ENCODE measurements at regions not wholly inside any gene's neighbourhood (a gene's known extent, or its start where the extent isn't known, plus 50 kb on each side); places are given as distances from the start of the nearest gene placed in this dataset.

GRCh38 chr1:98458511-98459485, 202.7 kb upstream of the SNX7 start:
- H3K9ac ChIP-seq (ENCODE audit: low read length), result no peak overlapping the region
- H3K4me1 ChIP-seq (ENCODE audit: control insufficient read depth, insufficient read depth, low read length), result peaks cover 13% of the 10 kb centered on the region
- no peak overlapping the region for H3K27ac ChIP-seq (ENCODE audit: low read depth, low read length)
- no peak overlapping the region for H3K4me3 ChIP-seq (ENCODE audit: low read depth, low read length)
- H3K36me3 ChIP-seq (ENCODE audit: control insufficient read depth, insufficient read depth, low read length), result no peaks in the 10 kb centered on the region
- H3K27me3 ChIP-seq (ENCODE audit: control insufficient read depth, insufficient read depth, low read length), result no peaks in the 10 kb centered on the region
- H3K9me3 ChIP-seq (ENCODE audit: control insufficient read depth, insufficient read depth, low read depth, low read length), result no peaks in the 10 kb centered on the region

DNA sequence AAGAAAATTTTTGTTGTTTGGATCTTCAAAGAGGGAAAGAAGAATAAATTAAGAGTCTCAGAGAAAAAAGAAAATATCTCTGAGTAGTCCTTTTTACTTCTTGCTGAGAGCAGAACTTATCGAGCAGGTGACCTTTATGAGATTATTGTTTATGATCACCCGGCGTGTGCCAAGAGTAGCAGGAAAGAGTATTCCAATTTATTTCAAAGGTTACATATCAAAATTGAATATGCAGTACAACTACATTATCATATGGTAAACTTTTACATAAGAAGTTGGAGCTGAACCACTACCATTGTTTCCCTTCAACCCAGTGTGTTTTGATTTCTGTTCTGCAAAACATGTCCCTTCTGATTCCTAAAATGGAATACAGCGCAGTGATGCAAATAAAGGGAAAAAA, 204.3 kb upstream of the SNX7 start:
- no peaks in the 10 kb centered on the region for H3K9me3 ChIP-seq (ENCODE audit: control insufficient read depth, insufficient read depth, low read depth, low read length)
- H3K36me3 ChIP-seq (ENCODE audit: control insufficient read depth, insufficient read depth, low read length), result no peaks in the 10 kb centered on the region
- no peak overlapping the region for H3K4me3 ChIP-seq (ENCODE audit: low read depth, low read length)
- H3K27ac ChIP-seq (ENCODE audit: low read depth, low read length), result no peak overlapping the region
- H3K9ac ChIP-seq (ENCODE audit: low read length), result no peak overlapping the region
- no peaks in the 10 kb centered on the region for H3K27me3 ChIP-seq (ENCODE audit: control insufficient read depth, insufficient read depth, low read length)
- H3K4me1 ChIP-seq (ENCODE audit: control insufficient read depth, insufficient read depth, low read length), result peaks cover 13% of the 10 kb centered on the region

DNA sequence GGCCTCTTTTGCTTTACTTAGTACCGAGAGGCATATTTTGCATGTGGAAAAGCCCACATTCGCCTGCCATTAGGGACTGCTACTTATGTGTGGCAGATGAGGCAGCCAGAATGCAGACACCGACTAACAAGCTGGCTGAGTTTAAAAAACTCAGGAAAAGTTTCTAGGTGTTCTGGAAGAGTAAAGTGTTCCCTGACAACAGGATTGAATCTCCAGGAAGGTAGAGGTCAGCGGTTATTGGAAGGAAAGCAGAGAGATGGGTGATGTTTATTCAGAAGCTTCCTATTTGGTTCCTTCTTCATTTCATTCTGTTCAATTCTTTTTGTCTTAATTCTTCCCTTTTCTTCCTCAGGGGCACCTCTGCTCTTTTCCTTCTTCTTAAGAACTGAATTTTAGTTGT, 206.9 kb upstream of the SNX7 start:
- H3K27ac ChIP-seq (ENCODE audit: low read depth, low read length), result no peak overlapping the region

GRCh38 chr1:98453066-98453465, 208.5 kb upstream of the SNX7 start:
- no peak overlapping the region for H3K27ac ChIP-seq (ENCODE audit: low read depth, low read length)
- H3K4me1 ChIP-seq (ENCODE audit: control insufficient read depth, insufficient read depth, low read length), result peaks cover 5% of the 10 kb centered on the region; the same call in 1 of the 2 replicates
- H3K9me3 ChIP-seq (ENCODE audit: control insufficient read depth, insufficient read depth, low read depth, low read length), result no peaks in the 10 kb centered on the region
- H3K27me3 ChIP-seq (ENCODE audit: control insufficient read depth, insufficient read depth, low read length), result no peaks in the 10 kb centered on the region
- no peaks in the 10 kb centered on the region for H3K36me3 ChIP-seq (ENCODE audit: control insufficient read depth, insufficient read depth, low read length)
- H3K9ac ChIP-seq (ENCODE audit: low read length), result no peak overlapping the region
- no peak overlapping the region for H3K4me3 ChIP-seq (ENCODE audit: low read depth, low read length)

More for the DNA sequence above, 206.9 kb upstream of the SNX7 start:
- H3K4me1 ChIP-seq (ENCODE audit: control insufficient read depth, insufficient read depth, low read length), result peaks cover 16% of the 10 kb centered on the region
- no peak overlapping the region for H3K9ac ChIP-seq (ENCODE audit: low read length)
- H3K9me3 ChIP-seq (ENCODE audit: control insufficient read depth, insufficient read depth, low read depth, low read length), result no peaks in the 10 kb centered on the region
- no peaks in the 10 kb centered on the region for H3K36me3 ChIP-seq (ENCODE audit: control insufficient read depth, insufficient read depth, low read length)
- H3K27me3 ChIP-seq (ENCODE audit: control insufficient read depth, insufficient read depth, low read length), result no peaks in the 10 kb centered on the region
- no peak overlapping the region for H3K4me3 ChIP-seq (ENCODE audit: low read depth, low read length)

- H3K9me3 ChIP-seq (ENCODE audit: control insufficient read depth, insufficient read depth, low read depth, low read length), result no peaks in the 10 kb centered on the region
- H3K4me3 ChIP-seq (ENCODE audit: low read depth, low read length), result no peak overlapping the region
- no peak overlapping the region for H3K27ac ChIP-seq (ENCODE audit: low read depth, low read length)
- H3K9ac ChIP-seq (ENCODE audit: low read length), result no peak overlapping the region
- H3K27me3 ChIP-seq (ENCODE audit: control insufficient read depth, insufficient read depth, low read length), result no peaks in the 10 kb centered on the region
- H3K36me3 ChIP-seq (ENCODE audit: control insufficient read depth, insufficient read depth, low read length), result no peaks in the 10 kb centered on the region
- H3K4me1 ChIP-seq (ENCODE audit: control insufficient read depth, insufficient read depth, low read length), result peaks cover 3% of the 10 kb centered on the region; the same call in 1 of the 2 replicates
Measured at GRCh38 chr1:98452162-98452561, 209.4 kb upstream of the SNX7 start.

- Histone ChIP-seq H3K27me3 (ENCODE audit: control insufficient read depth, insufficient read depth, low read length) (no peaks in the 10 kb centered on the region), H3K36me3 (ENCODE audit: control insufficient read depth, insufficient read depth, low read length) (no peaks in the 10 kb centered on the region), H3K4me3 (ENCODE audit: low read depth, low read length) (no peak overlapping the region), H3K9me3 (ENCODE audit: control insufficient read depth, insufficient read depth, low read depth, low read length) (no peaks in the 10 kb centered on the region), H3K4me1 (ENCODE audit: control insufficient read depth, insufficient read depth, low read length) (no peaks in the 10 kb centered on the region), H3K9ac (ENCODE audit: low read length) (no peak overlapping the region), H3K27ac (ENCODE audit: low read depth, low read length) (no peak overlapping the region)
Measured at GRCh38 chr1:98441281-98441680, 220.2 kb upstream of the SNX7 start.

GRCh38 chr1:98439471-98439870, 222.1 kb upstream of the SNX7 start:
- H3K27me3 ChIP-seq (ENCODE audit: control insufficient read depth, insufficient read depth, low read length), result no peaks in the 10 kb centered on the region
- no peak overlapping the region for H3K4me3 ChIP-seq (ENCODE audit: low read depth, low read length)
- H3K9ac ChIP-seq (ENCODE audit: low read length), result no peak overlapping the region
- H3K36me3 ChIP-seq (ENCODE audit: control insufficient read depth, insufficient read depth, low read length), result no peaks in the 10 kb centered on the region
- H3K4me1 ChIP-seq (ENCODE audit: control insufficient read depth, insufficient read depth, low read length), result no peaks in the 10 kb centered on the region
- H3K27ac ChIP-seq (ENCODE audit: low read depth, low read length), result no peak overlapping the region
- no peaks in the 10 kb centered on the region for H3K9me3 ChIP-seq (ENCODE audit: control insufficient read depth, insufficient read depth, low read depth, low read length)

- H3K4me1 ChIP-seq (ENCODE audit: control insufficient read depth, insufficient read depth, low read length), result no peaks in the 10 kb centered on the region
- H3K36me3 ChIP-seq (ENCODE audit: control insufficient read depth, insufficient read depth, low read length), result no peaks in the 10 kb centered on the region
- no peaks in the 10 kb centered on the region for H3K27me3 ChIP-seq (ENCODE audit: control insufficient read depth, insufficient read depth, low read length)
- no peak overlapping the region for H3K9ac ChIP-seq (ENCODE audit: low read length)
- H3K9me3 ChIP-seq (ENCODE audit: control insufficient read depth, insufficient read depth, low read depth, low read length), result no peaks in the 10 kb centered on the region
- no peak overlapping the region for H3K27ac ChIP-seq (ENCODE audit: low read depth, low read length)
- H3K4me3 ChIP-seq (ENCODE audit: low read depth, low read length), result no peak overlapping the region
Measured at GRCh38 chr1:98437540-98437939, 224.0 kb upstream of the SNX7 start.

DNA sequence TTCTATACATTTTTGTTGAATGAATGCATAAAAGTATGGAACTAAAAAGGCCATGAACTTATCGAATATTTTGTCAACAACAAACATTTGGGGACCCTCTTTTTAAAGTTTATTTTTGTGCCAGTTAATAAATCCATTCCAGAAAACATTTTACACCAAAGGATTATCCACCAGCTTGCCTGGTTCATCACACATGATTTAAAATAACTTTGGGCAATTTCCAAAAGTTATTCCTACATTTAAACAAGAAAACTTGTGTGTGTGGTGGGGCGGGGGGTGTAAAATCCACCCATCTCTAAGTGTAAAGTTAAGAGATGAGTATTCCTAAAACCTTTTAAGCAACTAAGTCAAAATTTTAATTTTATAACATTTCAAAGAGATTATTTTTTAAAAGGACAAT, 224.5 kb upstream of the SNX7 start:
- Histone ChIP-seq H3K27me3 (ENCODE audit: control insufficient read depth, insufficient read depth, low read length) (no peaks in the 10 kb centered on the region), H3K4me1 (ENCODE audit: control insufficient read depth, insufficient read depth, low read length) (no peaks in the 10 kb centered on the region), H3K36me3 (ENCODE audit: control insufficient read depth, insufficient read depth, low read length) (no peaks in the 10 kb centered on the region), H3K9ac (ENCODE audit: low read length) (no peak overlapping the region), H3K27ac (ENCODE audit: low read depth, low read length) (no peak overlapping the region), H3K9me3 (ENCODE audit: control insufficient read depth, insufficient read depth, low read depth, low read length) (no peaks in the 10 kb centered on the region), H3K4me3 (ENCODE audit: low read depth, low read length) (no peak overlapping the region)

DNA sequence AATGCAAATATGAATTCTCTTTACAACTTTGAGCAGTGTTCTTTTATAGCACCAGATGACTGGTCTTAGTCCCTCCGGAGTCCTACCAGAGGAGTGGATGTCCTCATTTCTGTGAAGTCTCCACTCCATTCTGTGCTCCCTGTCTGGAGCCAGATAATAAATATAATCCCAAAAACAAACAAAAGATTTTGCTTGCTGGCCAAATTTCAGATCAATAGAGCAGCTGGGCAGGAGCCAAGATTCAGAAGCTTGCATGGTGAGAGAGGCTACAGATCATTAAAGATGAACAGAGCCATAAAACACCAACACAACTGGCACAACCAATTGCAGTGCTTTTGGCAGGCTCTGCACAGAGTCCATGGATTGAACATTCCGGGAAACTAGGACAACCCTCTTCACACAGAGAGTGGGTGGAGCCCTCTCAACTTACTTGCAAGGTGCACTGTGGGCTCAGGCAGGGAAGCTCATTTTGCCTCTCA, 231.5 kb upstream of the SNX7 start:
- Histone ChIP-seq H3K9ac (ENCODE audit: low read length) (no peak overlapping the region), H3K9me3 (ENCODE audit: control insufficient read depth, insufficient read depth, low read depth, low read length) (no peaks in the 10 kb centered on the region), H3K27me3 (ENCODE audit: control insufficient read depth, insufficient read depth, low read length) (no peaks in the 10 kb centered on the region), H3K27ac (ENCODE audit: low read depth, low read length) (no peak overlapping the region), H3K4me3 (ENCODE audit: low read depth, low read length) (no peak overlapping the region), H3K4me1 (ENCODE audit: control insufficient read depth, insufficient read depth, low read length) (no peaks in the 10 kb centered on the region), H3K36me3 (ENCODE audit: control insufficient read depth, insufficient read depth, low read length) (no peaks in the 10 kb centered on the region)

DNA sequence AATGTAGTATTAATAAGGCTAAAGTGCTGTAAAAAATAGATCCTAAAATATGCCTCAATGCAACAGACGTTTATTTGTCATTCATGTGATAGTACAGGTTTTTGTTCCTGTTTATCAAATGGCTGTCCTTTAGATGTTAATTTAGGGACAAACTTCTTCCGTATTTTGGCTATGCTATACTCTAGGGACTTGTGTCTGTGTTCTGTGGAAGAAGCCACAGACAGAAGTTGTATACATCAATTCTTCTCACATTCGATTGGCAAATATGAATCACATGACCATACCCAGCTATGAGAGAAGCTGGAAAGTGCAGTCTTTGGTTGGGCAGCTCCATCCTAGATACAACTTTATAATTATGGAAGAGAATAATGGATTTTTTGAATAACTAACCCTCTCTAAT, 232.7 kb upstream of the SNX7 start:
- H3K36me3 ChIP-seq (ENCODE audit: control insufficient read depth, insufficient read depth, low read length), result no peaks in the 10 kb centered on the region
- no peaks in the 10 kb centered on the region for H3K4me1 ChIP-seq (ENCODE audit: control insufficient read depth, insufficient read depth, low read length)
- no peaks in the 10 kb centered on the region for H3K27me3 ChIP-seq (ENCODE audit: control insufficient read depth, insufficient read depth, low read length)
- no peak overlapping the region for H3K9ac ChIP-seq (ENCODE audit: low read length)
- no peaks in the 10 kb centered on the region for H3K9me3 ChIP-seq (ENCODE audit: control insufficient read depth, insufficient read depth, low read depth, low read length)
- no peak overlapping the region for H3K27ac ChIP-seq (ENCODE audit: low read depth, low read length)
- no peak overlapping the region for H3K4me3 ChIP-seq (ENCODE audit: low read depth, low read length)
